H9 (cell line): ENCODE measurements at regions not wholly inside any gene's neighbourhood (a gene's known extent, or its start where the extent isn't known, plus 50 kb on each side); places are given as distances from the start of the nearest gene placed in this dataset.

Experiments
- DNase-seq: peaks from one replicate; pipeline ENCODE4 v3.0.0-alpha.2; 2017
- H2AFZ ChIP-seq: one replicate; pipeline ENCODE4 v1.6.1; 2013; ENCODE audit warnings: mild to moderate bottlenecking, low read length, control low read depth, moderate library complexity
- H2AK5ac ChIP-seq: 2 replicates; pipeline ENCODE4 v1.6.1; 2013; ENCODE audit warnings: low read length, control low read depth, mixed read lengths; ENCODE audit not compliant: insufficient read length
- H2BK120ac ChIP-seq: one replicate; pipeline ENCODE4 v1.6.1; 2013; ENCODE audit warnings: low read depth, mild to moderate bottlenecking, low read length, control low read depth, inconsistent platforms; ENCODE audit not compliant: poor library complexity, severe bottlenecking
- H2BK12ac ChIP-seq: 2 replicates; pipeline ENCODE4 v1.6.1; 2013; ENCODE audit warnings: low read length, control low read depth, mixed read lengths, low read depth; ENCODE audit not compliant: insufficient read length
- H2BK15ac ChIP-seq: 2 replicates; pipeline ENCODE4 v1.6.1; 2013; ENCODE audit warnings: low read depth, low read length, control low read depth
- H2BK20ac ChIP-seq: one replicate; pipeline ENCODE4 v1.6.1; 2013; ENCODE audit warnings: low read depth, mild to moderate bottlenecking, low read length, control low read depth, inconsistent platforms; ENCODE audit not compliant: poor library complexity, severe bottlenecking
- H2BK5ac ChIP-seq: 2 replicates; pipeline ENCODE4 v1.6.1; 2013; ENCODE audit warnings: low read length, control low read depth, mixed read lengths; ENCODE audit not compliant: insufficient read length
- H3K14ac ChIP-seq: 2 replicates; pipeline ENCODE4 v1.6.1; 2013; ENCODE audit warnings: low read length, control low read depth; ENCODE audit not compliant: insufficient read depth
- H3K18ac ChIP-seq: 2 replicates; pipeline ENCODE4 v1.6.1; 2013; ENCODE audit warnings: low read depth, mild to moderate bottlenecking, mixed read lengths, low read length, control low read depth; ENCODE audit not compliant: insufficient read length
- H3K23ac ChIP-seq: 2 replicates; pipeline ENCODE4 v1.6.1; 2013; ENCODE audit warnings: low read length, control low read depth, mixed read lengths, low read depth; ENCODE audit not compliant: insufficient read length
- H3K23me2 ChIP-seq: 2 replicates; pipeline ENCODE4 v1.6.1; 2013; ENCODE audit warnings: low read depth, mild to moderate bottlenecking, mixed read lengths, low read length, control low read depth; ENCODE audit not compliant: insufficient read length, poor library complexity, severe bottlenecking
- H3K27ac ChIP-seq: 2 replicates; pipeline ENCODE4 v1.5.1; 2013; ENCODE audit warnings: low read length, control low read depth, mixed read lengths, low read depth; ENCODE audit not compliant: insufficient read length
- H3K27me3 ChIP-seq: 2 replicates; pipeline ENCODE4 v1.6.1; 2013; ENCODE audit warnings: low read length, control low read depth, inconsistent platforms; ENCODE audit not compliant: insufficient read depth
- H3K4ac ChIP-seq: 2 replicates; pipeline ENCODE4 v1.6.1; 2013; ENCODE audit warnings: low read depth, mild to moderate bottlenecking, control low read depth, inconsistent platforms, low read length, moderate library complexity
- H3K4me1 ChIP-seq: 2 replicates; pipeline ENCODE4 v1.6.1; 2013; ENCODE audit warnings: low read length, control low read depth, inconsistent platforms; ENCODE audit not compliant: insufficient read depth
- H3K4me2 ChIP-seq: 2 replicates; pipeline ENCODE4 v1.6.1; 2013; ENCODE audit warnings: low read length, control low read depth, mixed read lengths; ENCODE audit not compliant: insufficient read length, insufficient read depth
- H3K56ac ChIP-seq: 2 replicates; pipeline ENCODE4 v1.6.1; 2013; ENCODE audit warnings: low read depth, mild to moderate bottlenecking, mixed read lengths, low read length, control low read depth; ENCODE audit not compliant: insufficient read length
- H3K79me1 ChIP-seq: 2 replicates; pipeline ENCODE4 v1.6.1; 2013; ENCODE audit warnings: low read depth, mild to moderate bottlenecking, moderate library complexity, low read length, control low read depth, inconsistent platforms; ENCODE audit not compliant: insufficient read depth, poor library complexity, severe bottlenecking
- H3K79me2 ChIP-seq: 2 replicates; pipeline ENCODE4 v1.6.1; 2013; ENCODE audit warnings: low read length, control low read depth, inconsistent platforms; ENCODE audit not compliant: insufficient read depth
- H3K9ac ChIP-seq: 2 replicates; pipeline ENCODE4 v1.6.1; 2013; ENCODE audit warnings: low read length, control low read depth, mixed read lengths; ENCODE audit not compliant: insufficient read length; ENCODE audit errors: extremely low read depth
- H3K9me3 ChIP-seq: one replicate; pipeline ENCODE4 v1.6.1; 2013; ENCODE audit warnings: low read depth, low read length, inconsistent platforms; ENCODE audit not compliant: control insufficient read depth
- H3T11ph ChIP-seq: one replicate; pipeline ENCODE4 v1.6.1; 2013; ENCODE audit warnings: mild to moderate bottlenecking, low read length, control low read depth, inconsistent platforms
- H4K20me1 ChIP-seq: one replicate; pipeline ENCODE4 v1.6.1; 2013; ENCODE audit not compliant: control insufficient read depth, insufficient read length, insufficient read depth
- H4K5ac ChIP-seq: 2 replicates; pipeline ENCODE4 v1.6.1; 2013; ENCODE audit warnings: low read depth, mild to moderate bottlenecking, mixed read lengths, low read length, control low read depth; ENCODE audit not compliant: insufficient read length
- H4K8ac ChIP-seq: replicated peaks from 2 replicates; pipeline ENCODE4 v1.6.1; 2013; ENCODE audit warnings: low read length, control low read depth, mixed read lengths, low read depth; ENCODE audit not compliant: insufficient read length
- H4K91ac ChIP-seq: 2 replicates; pipeline ENCODE4 v1.6.1; 2013; ENCODE audit warnings: low read depth, mild to moderate bottlenecking, moderate library complexity, mixed read lengths, low read length, control low read depth; ENCODE audit not compliant: insufficient read length
- H3K27ac Mint-ChIP-seq, 3 experiments: 2 replicates in 2 of 3; 3 replicates in 1 of 3; pipeline ENCODE4 v1.8.0; 2020 to 2021; ENCODE audit warnings: mixed read lengths in 3 of 3, mild to moderate bottlenecking in 1 of 3, moderate library complexity in 1 of 3
- H3K27me3 Mint-ChIP-seq: 2 replicates; pipeline ENCODE4 v1.8.0; 2021; ENCODE audit warnings: low read depth, mild to moderate bottlenecking, moderate library complexity, mixed read lengths
- H3K36me3 Mint-ChIP-seq, 3 experiments: 2 replicates in 2 of 3; 3 replicates in 1 of 3; pipeline ENCODE4 v1.8.0; 2020 to 2021; ENCODE audit warnings: low read depth in 3 of 3, mixed read lengths in 3 of 3; ENCODE audit not compliant: insufficient read depth in 1 of 3
- H3K4me1 Mint-ChIP-seq, 2 experiments: 2 replicates each; pipeline ENCODE4 v1.8.0; 2020; ENCODE audit warnings: mixed read lengths in 2 of 2
- H3K4me3 Mint-ChIP-seq, 2 experiments: 2 replicates in 1 of 2; 3 replicates in 1 of 2; pipeline ENCODE4 v1.8.0; 2020 to 2021; ENCODE audit warnings: mild to moderate bottlenecking in 2 of 2, mixed read lengths in 2 of 2, moderate library complexity in 1 of 2
- H3K9me3 Mint-ChIP-seq, 2 experiments: 2 replicates in 1 of 2; 3 replicates in 1 of 2; pipeline ENCODE4 v1.8.0; 2020; ENCODE audit warnings: mild to moderate bottlenecking in 2 of 2, mixed read lengths in 2 of 2, moderate library complexity in 1 of 2
- TF ChIP-seq, protein P1 (sequence below): fragments of 200-600 bp; sonication (generic); conservative IDR thresholded peaks from 3 replicates; pipeline ENCODE4 v1.8.0; 2021; ENCODE audit warnings: antibody characterized with exemption, mild to moderate bottlenecking

DNA sequence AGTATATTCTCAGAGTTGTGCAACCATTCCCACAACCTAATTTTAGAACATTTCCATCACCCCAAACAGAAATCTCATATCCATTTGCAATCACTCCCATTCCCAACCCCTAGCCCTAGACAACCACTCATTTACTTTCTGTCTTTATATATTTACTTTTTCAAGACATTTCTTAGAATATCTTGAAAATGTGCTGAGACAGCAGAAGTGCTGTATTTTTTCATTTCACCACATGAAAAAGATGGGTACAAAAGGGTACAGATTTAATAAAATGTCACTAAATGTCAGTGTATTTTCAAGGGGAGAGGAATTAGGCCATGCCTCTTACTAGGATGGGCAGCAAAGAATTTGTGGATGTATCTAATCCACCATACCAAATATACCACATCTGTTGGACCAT lies 51.6 kb upstream of the CCDC6 start:
- Mint-ChIP-seq H3K4me1 (peaks cover 7% of the 10 kb centered on the region in 2 experiments; a peak in 3 of 4 replicates), H3K36me3 (peaks cover 0 to 8% (median 0%) of the 10 kb centered on the region in 3 experiments; a peak in 1 of 7 replicates), H3K4me3 (no peak overlapping the region), H3K9me3 (0 out of 5 replicates have a peak, but pooled peaks cover 0 to 3% of the 10 kb centered on the region in 2 experiments), H3K27me3 (no peaks in the 10 kb centered on the region), H3K27ac (no peak overlapping the region)
- no peak overlapping the region for H4K5ac ChIP-seq
- H3K9me3 ChIP-seq = no peaks in the 10 kb centered on the region
- no peak overlapping the region for H3K27ac ChIP-seq
- H3K18ac ChIP-seq = no peak overlapping the region
- H3K79me1 ChIP-seq = no peaks in the 10 kb centered on the region
- no peak overlapping the region for H3K56ac ChIP-seq
- no peaks in the 10 kb centered on the region for H3K4me1 ChIP-seq
- no peak overlapping the region for H3K4ac ChIP-seq
- no peak overlapping the region for H2BK12ac ChIP-seq
- DNase-seq = no peak
- H2AK5ac ChIP-seq = no peak overlapping the region
- no peaks in the 10 kb centered on the region for H3K23me2 ChIP-seq
- no peak overlapping the region for H3K4me2 ChIP-seq
- no peaks in the 10 kb centered on the region for H3K79me2 ChIP-seq
- H2BK5ac ChIP-seq = no peak overlapping the region
- no peak overlapping the region for H3T11ph ChIP-seq
- H2BK120ac ChIP-seq = no peak overlapping the region
- H3K27me3 ChIP-seq = no peaks in the 10 kb centered on the region
- TF ChIP-seq, protein P1, sequence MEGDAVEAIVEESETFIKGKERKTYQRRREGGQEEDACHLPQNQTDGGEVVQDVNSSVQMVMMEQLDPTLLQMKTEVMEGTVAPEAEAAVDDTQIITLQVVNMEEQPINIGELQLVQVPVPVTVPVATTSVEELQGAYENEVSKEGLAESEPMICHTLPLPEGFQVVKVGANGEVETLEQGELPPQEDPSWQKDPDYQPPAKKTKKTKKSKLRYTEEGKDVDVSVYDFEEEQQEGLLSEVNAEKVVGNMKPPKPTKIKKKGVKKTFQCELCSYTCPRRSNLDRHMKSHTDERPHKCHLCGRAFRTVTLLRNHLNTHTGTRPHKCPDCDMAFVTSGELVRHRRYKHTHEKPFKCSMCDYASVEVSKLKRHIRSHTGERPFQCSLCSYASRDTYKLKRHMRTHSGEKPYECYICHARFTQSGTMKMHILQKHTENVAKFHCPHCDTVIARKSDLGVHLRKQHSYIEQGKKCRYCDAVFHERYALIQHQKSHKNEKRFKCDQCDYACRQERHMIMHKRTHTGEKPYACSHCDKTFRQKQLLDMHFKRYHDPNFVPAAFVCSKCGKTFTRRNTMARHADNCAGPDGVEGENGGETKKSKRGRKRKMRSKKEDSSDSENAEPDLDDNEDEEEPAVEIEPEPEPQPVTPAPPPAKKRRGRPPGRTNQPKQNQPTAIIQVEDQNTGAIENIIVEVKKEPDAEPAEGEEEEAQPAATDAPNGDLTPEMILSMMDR = no peak
- no peak overlapping the region for H3K14ac ChIP-seq
- H2BK15ac ChIP-seq = no peak overlapping the region
- no peak overlapping the region for H2BK20ac ChIP-seq
- H3K23ac ChIP-seq = no peak overlapping the region
- H4K91ac ChIP-seq = no peak overlapping the region
- H2AFZ ChIP-seq = no peak overlapping the region
- no peak overlapping the region for H3K9ac ChIP-seq
- H4K20me1 ChIP-seq = no peaks in the 10 kb centered on the region
- H4K8ac ChIP-seq = no peak overlapping the region
